Keratinocyte (primary cell): ENCODE measurements at regions not wholly inside any gene's neighbourhood (a gene's known extent, or its start where the extent isn't known, plus 50 kb on each side); places are given as distances from the start of the nearest gene placed in this dataset.

ENCODE experiments used
- CTCF ChIP-seq, 3 experiments: IDR thresholded peaks in 1 of 3; conservative IDR thresholded peaks in 1 of 3; optimal IDR thresholded peaks in 1 of 3; 2 replicates in 2 of 3; 3 replicates in 1 of 3; pipeline versions ENCODE3 to v1.5.1; 2011; ENCODE audit warnings: low read length in 3 of 3, mild to moderate bottlenecking in 3 of 3, moderate library complexity in 2 of 3, control low read depth in 1 of 3, inconsistent platforms in 1 of 3; ENCODE audit not compliant: insufficient read depth in 2 of 3; ENCODE audit errors: extremely low read depth in 1 of 3
- EZH2 ChIP-seq: IDR thresholded peaks from one replicate; pipeline ENCODE4 v1.6.1; 2012; ENCODE audit warnings: inconsistent platforms, mild to moderate bottlenecking, low read length, moderate library complexity

GRCh38 chr17:6218333-6218732 is 148.2 kb downstream of the WSCD1 start:
- TF ChIP-seq EZH2 (no peak), CTCF (optimal IDR thresholded peaks at IDR 0.05 in 1 of 3, IDR thresholded peaks at IDR 0.05 in 1 of 3, conservative IDR thresholded peaks at IDR 0.05 in 1 of 3; ENCODE audit: extremely low read depth in 1 of 3, insufficient read depth in 2 of 3, low read length in 3 of 3) (no peak)
